AG09319 (cell line): ENCODE measurements at regions not wholly inside any gene's neighbourhood (a gene's known extent, or its start where the extent isn't known, plus 50 kb on each side); places are given as distances from the start of the nearest gene placed in this dataset.

Source experiments
- DNase-seq: peaks from one replicate; pipeline ENCODE4 v3.0.0-alpha.2; 2010; ENCODE audit warnings: low read depth; ENCODE audit errors: extremely low read depth
- TF ChIP-seq, protein P1 (sequence below): IDR thresholded peaks from 2 replicates; pipeline ENCODE4 v1.5.1; 2011; ENCODE audit warnings: low read depth, mild to moderate bottlenecking, inconsistent platforms, low read length, moderate library complexity

DNA sequence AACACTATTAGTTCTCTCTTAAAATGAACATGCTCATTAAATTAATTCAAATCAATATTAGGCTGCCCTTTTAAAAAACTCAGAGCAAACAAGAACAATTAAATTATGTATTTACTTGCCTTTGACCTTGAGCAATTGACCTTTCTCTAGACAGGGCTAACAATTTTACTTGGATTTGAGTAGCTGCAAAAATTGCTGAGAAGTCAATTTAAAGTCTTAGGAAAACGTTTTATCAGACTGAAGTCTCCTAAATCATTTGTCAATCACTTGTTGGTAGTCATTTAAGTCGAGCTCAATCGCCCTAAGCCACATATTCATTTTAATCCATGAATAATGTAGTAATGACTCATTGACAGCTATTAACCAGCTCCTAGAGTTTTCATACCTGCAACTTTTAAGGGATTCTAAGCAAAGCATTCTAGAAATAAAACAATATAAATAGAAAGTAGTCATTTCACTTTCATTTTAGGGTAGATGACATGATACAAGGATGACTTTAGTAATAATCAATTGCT is 84.9 kb upstream of the SEC61G start:
- TF ChIP-seq, protein P1, sequence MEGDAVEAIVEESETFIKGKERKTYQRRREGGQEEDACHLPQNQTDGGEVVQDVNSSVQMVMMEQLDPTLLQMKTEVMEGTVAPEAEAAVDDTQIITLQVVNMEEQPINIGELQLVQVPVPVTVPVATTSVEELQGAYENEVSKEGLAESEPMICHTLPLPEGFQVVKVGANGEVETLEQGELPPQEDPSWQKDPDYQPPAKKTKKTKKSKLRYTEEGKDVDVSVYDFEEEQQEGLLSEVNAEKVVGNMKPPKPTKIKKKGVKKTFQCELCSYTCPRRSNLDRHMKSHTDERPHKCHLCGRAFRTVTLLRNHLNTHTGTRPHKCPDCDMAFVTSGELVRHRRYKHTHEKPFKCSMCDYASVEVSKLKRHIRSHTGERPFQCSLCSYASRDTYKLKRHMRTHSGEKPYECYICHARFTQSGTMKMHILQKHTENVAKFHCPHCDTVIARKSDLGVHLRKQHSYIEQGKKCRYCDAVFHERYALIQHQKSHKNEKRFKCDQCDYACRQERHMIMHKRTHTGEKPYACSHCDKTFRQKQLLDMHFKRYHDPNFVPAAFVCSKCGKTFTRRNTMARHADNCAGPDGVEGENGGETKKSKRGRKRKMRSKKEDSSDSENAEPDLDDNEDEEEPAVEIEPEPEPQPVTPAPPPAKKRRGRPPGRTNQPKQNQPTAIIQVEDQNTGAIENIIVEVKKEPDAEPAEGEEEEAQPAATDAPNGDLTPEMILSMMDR: no peak
- DNase-seq: no peak

DNA sequence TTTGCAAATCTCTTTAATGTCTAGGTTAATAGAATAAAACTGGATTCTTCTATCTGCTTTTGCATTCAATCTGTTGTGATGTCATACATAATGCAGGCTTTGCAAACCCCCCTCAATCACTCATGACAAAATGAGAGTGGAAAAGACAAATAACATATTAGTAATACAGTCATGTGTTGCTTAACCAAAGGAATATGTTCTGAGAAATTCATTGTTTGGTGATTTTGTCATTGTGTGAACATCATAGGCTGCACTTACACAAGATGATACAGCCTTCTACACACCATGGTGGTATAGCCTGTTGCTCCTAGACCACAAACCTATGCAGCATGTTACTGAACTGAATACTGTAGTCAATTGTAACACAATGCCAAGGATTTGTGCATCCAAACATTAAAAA is 87.3 kb upstream of the SEC61G start:
- no peak for DNase-seq
- TF ChIP-seq, protein P1: no peak

DNA sequence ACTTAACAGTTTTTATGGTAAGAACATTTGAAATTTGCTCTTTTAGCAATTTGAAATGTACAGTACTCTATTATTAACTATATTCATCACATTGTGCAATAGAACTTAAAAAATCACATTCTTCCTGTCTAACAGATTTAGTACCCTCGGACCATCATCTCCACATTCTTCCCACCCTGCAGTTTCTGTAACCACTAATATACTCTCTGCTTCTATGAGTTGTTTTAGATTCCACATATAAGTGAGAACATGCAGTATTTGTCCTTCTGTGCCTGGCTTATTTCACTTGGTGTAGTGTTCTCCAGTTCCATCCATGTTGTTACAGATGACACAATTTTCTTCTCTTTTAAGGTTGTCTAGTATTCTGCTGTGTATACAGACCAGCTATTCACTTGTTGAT is 88.9 kb upstream of the SEC61G start:
- TF ChIP-seq, protein P1: no peak
- no peak for DNase-seq

- TF ChIP-seq, protein P1: no peak
- no peak for DNase-seq
These were observed 97.8 kb upstream of the SEC61G start for GRCh38 chr7:54856856-54857255.

DNA sequence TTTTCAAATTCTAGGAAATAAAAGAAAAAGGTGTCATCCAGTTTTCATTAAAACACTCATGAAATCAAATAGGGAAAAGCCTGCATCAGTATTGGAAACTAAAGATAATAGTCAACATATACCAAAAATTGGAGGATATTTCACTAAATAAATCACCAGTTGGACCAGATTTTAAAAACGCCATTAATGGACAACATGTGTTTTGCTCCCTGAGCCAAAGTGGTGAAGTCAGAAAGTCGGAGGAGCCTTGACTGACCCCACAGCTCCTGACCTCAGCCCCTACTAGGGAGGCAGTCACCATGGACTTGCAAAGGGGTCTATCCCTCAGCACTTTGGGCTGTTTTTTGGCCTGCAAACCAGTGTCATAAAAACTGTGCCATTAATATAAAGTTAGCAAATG is 98.3 kb upstream of the SEC61G start:
- no peak for DNase-seq
- TF ChIP-seq, protein P1: no peak

DNA sequence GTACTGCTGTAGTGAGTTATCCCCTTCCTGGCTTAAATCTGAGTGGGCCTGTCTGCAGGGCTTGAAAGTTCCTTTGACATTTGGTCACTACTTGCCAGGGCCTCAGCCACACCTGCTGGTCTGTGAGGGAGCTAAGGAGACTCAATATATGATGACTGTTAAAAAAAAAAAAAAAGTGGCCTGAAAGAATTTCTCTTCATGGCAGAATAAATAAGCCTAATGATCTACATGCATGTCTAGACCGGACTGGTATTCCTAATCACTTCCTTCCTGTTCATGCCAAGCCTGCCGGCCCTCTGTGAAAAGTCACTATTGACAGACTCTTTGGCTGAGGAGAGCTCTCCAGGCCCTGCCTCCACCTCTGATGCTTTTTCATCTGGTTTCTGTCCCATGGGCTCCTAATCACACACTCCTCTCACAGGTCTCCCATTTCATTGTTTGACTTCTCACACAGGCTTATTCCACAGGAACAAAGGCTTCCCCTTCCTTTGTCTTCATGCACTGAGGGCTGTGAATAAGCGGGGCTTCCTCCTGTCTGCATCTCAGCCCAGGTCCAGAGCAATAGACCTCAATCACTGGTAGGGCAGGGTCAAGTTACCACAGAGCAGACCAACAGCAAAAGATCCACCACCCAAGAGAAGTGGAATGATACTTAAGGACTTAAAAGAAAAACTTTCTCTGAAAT is 99.1 kb upstream of the SEC61G start:
- TF ChIP-seq, protein P1: no peak
- no peak for DNase-seq

GRCh38 chr7:54859066-54859465 is 100.1 kb upstream of the SEC61G start:
- TF ChIP-seq, protein P1: no peak
- no peak for DNase-seq
